ENCODE measurements at regions not wholly inside any gene's neighbourhood (a gene's known extent, or its start where the extent isn't known, plus 50 kb on each side); places are given as distances from the start of the nearest gene placed in this dataset.
"Not testable (repeated sequence)": the region's sequence is repeated elsewhere in the genome, so short reads cannot be mapped to it uniquely, and the experiment has no call there.

- Histone ChIP-seq H2AFZ (ENCODE audit: low read depth, low read length) (no peak overlapping the region), H3K9me3 (ENCODE audit: insufficient read depth, low read length) (no peaks in the 10 kb centered on the region), H3K9ac (ENCODE audit: low read length) (no peak overlapping the region), H3K27me3 (ENCODE audit: low read depth, low read length) (no peaks in the 10 kb centered on the region), H3K27ac (ENCODE audit: low read length) (no peak overlapping the region), H3K36me3 (replicated peaks; ENCODE audit: low read depth, low read length) (no peaks in the 10 kb centered on the region), H3K79me2 (ENCODE audit: low read length) (no peaks in the 10 kb centered on the region), H3K4me3 (ENCODE audit: low read length) (no peak overlapping the region), H4K20me1 (ENCODE audit: insufficient read depth, low read length) (no peaks in the 10 kb centered on the region), H3K4me1 (ENCODE audit: low read length) (no peaks in the 10 kb centered on the region), H3K4me2 (ENCODE audit: low read length) (no peak overlapping the region)
- TF ChIP-seq, protein P1, sequence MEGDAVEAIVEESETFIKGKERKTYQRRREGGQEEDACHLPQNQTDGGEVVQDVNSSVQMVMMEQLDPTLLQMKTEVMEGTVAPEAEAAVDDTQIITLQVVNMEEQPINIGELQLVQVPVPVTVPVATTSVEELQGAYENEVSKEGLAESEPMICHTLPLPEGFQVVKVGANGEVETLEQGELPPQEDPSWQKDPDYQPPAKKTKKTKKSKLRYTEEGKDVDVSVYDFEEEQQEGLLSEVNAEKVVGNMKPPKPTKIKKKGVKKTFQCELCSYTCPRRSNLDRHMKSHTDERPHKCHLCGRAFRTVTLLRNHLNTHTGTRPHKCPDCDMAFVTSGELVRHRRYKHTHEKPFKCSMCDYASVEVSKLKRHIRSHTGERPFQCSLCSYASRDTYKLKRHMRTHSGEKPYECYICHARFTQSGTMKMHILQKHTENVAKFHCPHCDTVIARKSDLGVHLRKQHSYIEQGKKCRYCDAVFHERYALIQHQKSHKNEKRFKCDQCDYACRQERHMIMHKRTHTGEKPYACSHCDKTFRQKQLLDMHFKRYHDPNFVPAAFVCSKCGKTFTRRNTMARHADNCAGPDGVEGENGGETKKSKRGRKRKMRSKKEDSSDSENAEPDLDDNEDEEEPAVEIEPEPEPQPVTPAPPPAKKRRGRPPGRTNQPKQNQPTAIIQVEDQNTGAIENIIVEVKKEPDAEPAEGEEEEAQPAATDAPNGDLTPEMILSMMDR (IDR thresholded peaks at IDR 0.05; ENCODE audit: low read depth, low read length): no peak
- no peak for TF ChIP-seq EZH2phosphoT487 (IDR thresholded peaks at IDR 0.05; ENCODE audit: low read depth)
These were observed 691.6 kb upstream of the IMPG1 start for GRCh38 chr6:76764057-76764456.

DNA sequence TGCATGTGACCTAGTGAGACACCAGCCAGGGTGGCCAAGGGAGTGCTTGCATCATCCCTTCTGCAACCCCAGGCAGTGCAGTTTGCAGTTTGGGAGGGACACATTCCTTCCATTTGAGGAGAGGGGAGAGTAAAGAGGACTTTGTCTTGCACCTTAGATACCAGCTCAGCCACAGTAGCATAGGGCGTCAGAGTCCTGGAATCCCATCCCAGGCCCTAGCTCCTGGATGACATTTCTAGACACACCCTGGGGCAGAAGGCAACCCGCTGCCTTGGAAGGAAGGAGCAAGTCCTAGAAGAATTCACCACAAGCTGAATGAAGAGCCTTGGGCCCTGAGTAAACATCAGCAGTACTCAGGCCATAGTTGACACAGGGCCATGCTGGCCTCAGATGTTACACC lies 680.4 kb upstream of the IMPG1 start:
- no peak for TF ChIP-seq EZH2phosphoT487 (IDR thresholded peaks at IDR 0.05; ENCODE audit: low read depth)
- TF ChIP-seq, protein P1 (IDR thresholded peaks at IDR 0.05; ENCODE audit: low read depth, low read length): no peak
- Histone ChIP-seq H3K36me3 (replicated peaks; ENCODE audit: low read depth, low read length) (no peaks in the 10 kb centered on the region), H3K9ac (ENCODE audit: low read length) (no peak overlapping the region), H3K79me2 (ENCODE audit: low read length) (no peaks in the 10 kb centered on the region), H4K20me1 (ENCODE audit: insufficient read depth, low read length) (no peaks in the 10 kb centered on the region), H3K27ac (ENCODE audit: low read length) (no peak overlapping the region), H3K4me1 (ENCODE audit: low read length) (no peaks in the 10 kb centered on the region), H3K4me3 (ENCODE audit: low read length) (no peak overlapping the region), H3K9me3 (ENCODE audit: insufficient read depth, low read length) (no peaks in the 10 kb centered on the region), H3K27me3 (ENCODE audit: low read depth, low read length) (no peaks in the 10 kb centered on the region), H2AFZ (ENCODE audit: low read depth, low read length) (no peak overlapping the region), H3K4me2 (ENCODE audit: low read length) (no peak overlapping the region)

- H3K79me2 ChIP-seq (ENCODE audit: low read length): not testable (repeated sequence)
These were observed 672.9 kb upstream of the IMPG1 start for GRCh38 chr6:76745388-76745787.

DNA sequence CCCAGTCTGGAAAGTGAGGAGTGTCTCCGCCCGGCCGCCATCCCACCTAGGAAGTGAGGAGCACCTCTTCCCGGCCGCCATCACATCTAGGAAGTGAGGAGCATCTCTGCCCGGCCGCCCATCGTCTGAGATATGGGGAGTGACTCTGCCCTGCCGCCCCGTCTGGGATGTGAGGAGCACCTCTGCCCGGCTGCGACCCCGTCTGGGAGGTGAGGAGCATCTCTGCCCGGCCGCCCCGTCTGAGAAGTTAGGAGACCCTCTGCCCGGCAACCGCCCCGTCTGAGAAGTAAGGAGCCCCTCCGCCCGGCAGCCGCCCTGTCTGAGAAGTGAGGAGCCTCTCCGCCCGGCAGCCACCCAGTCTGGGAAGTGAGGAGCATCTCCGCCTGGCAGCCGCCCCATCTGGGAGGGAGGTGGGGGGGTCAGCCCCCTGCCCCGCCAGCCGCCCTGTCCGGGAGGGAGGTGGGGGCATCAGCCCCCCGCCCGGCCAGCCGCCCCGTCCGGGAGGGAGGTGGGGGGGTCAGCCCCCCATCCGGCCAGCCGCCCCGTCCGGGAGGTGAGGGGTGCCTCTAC lies 671.8 kb upstream of the IMPG1 start:
- not testable (repeated sequence) for H4K20me1 ChIP-seq (ENCODE audit: insufficient read depth, low read length); H3K4me1 ChIP-seq (ENCODE audit: low read length); H3K79me2 ChIP-seq (ENCODE audit: low read length); H3K36me3 ChIP-seq (replicated peaks; ENCODE audit: low read depth, low read length); H3K27me3 ChIP-seq (ENCODE audit: low read depth, low read length); H2AFZ ChIP-seq (ENCODE audit: low read depth, low read length); H3K4me2 ChIP-seq (ENCODE audit: low read length); H3K4me3 ChIP-seq (ENCODE audit: low read length); H3K27ac ChIP-seq (ENCODE audit: low read length); H3K9ac ChIP-seq (ENCODE audit: low read length); H3K9me3 ChIP-seq (ENCODE audit: insufficient read depth, low read length)

More at GRCh38 chr6:76745388-76745787, 672.9 kb upstream of the IMPG1 start:
- not testable (repeated sequence) for H3K4me2 ChIP-seq (ENCODE audit: low read length); H3K9me3 ChIP-seq (ENCODE audit: insufficient read depth, low read length); H2AFZ ChIP-seq (ENCODE audit: low read depth, low read length); H3K36me3 ChIP-seq (replicated peaks; ENCODE audit: low read depth, low read length); H3K9ac ChIP-seq (ENCODE audit: low read length); H3K27me3 ChIP-seq (ENCODE audit: low read depth, low read length); H4K20me1 ChIP-seq (ENCODE audit: insufficient read depth, low read length); H3K4me1 ChIP-seq (ENCODE audit: low read length); H3K27ac ChIP-seq (ENCODE audit: low read length); H3K4me3 ChIP-seq (ENCODE audit: low read length)

- TF ChIP-seq, protein P1 (IDR thresholded peaks at IDR 0.05; ENCODE audit: low read depth, low read length): no peak
- no peak for TF ChIP-seq EZH2phosphoT487 (IDR thresholded peaks at IDR 0.05; ENCODE audit: low read depth)
- Histone ChIP-seq H3K4me1 (ENCODE audit: low read length) (peaks cover 5% of the 10 kb centered on the region; the same call in 1 of the 2 replicates), H3K4me3 (ENCODE audit: low read length) (no peak overlapping the region), H3K4me2 (ENCODE audit: low read length) (no peak overlapping the region), H3K79me2 (ENCODE audit: low read length) (no peaks in the 10 kb centered on the region), H3K27me3 (ENCODE audit: low read depth, low read length) (no peaks in the 10 kb centered on the region), H3K36me3 (replicated peaks; ENCODE audit: low read depth, low read length) (no peaks in the 10 kb centered on the region), H3K9me3 (ENCODE audit: insufficient read depth, low read length) (no peaks in the 10 kb centered on the region), H2AFZ (ENCODE audit: low read depth, low read length) (no peak overlapping the region), H3K27ac (ENCODE audit: low read length) (no peak overlapping the region), H4K20me1 (ENCODE audit: insufficient read depth, low read length) (no peaks in the 10 kb centered on the region), H3K9ac (ENCODE audit: low read length) (no peak overlapping the region)
These were observed 670.5 kb upstream of the IMPG1 start for GRCh38 chr6:76742919-76743318.

All from OCI-LY3 (cell line).